Keratinocyte (primary cell): ENCODE measurements at regions not wholly inside any gene's neighbourhood (a gene's known extent, or its start where the extent isn't known, plus 50 kb on each side); places are given as distances from the start of the nearest gene placed in this dataset.

Experiments used
- DNase-seq: peaks from one replicate; pipeline ENCODE4 v3.0.0-alpha.2; 2011; ENCODE audit warnings: low read depth, missing footprints, low spot score
- FAIRE-seq: peaks from 2 replicates; lab custom pipeline; 2011; peaks lifted over from hg19 to GRCh38; lab: Jason Lieb, UNC
- H2AFZ ChIP-seq: 2 replicates; pipeline ENCODE4 v1.6.0; 2012; ENCODE audit warnings: low read length, control low read depth, inconsistent platforms; ENCODE audit not compliant: control insufficient read depth
- H3K27ac ChIP-seq: 2 replicates; pipeline ENCODE4 v1.5.1; 2011; ENCODE audit warnings: low read length; ENCODE audit not compliant: control insufficient read depth, insufficient read depth
- H3K27me3 ChIP-seq: 3 replicates; pipeline ENCODE4 v1.6.0; 2011; ENCODE audit warnings: low read length; ENCODE audit not compliant: control insufficient read depth, insufficient read depth; ENCODE audit errors: extremely low read depth
- H3K36me3 ChIP-seq, 2 experiments: 2 replicates in 1 of 2; 3 replicates in 1 of 2; pipeline ENCODE4 v1.5.1; 2011; ENCODE audit warnings: low read length in 2 of 2, mild to moderate bottlenecking in 1 of 2; ENCODE audit not compliant: control insufficient read depth in 2 of 2, insufficient read depth in 2 of 2; ENCODE audit errors: extremely low read depth in 1 of 2
- H3K4me1 ChIP-seq: 3 replicates; pipeline ENCODE4 v1.5.1; 2011; ENCODE audit warnings: low read length; ENCODE audit not compliant: control insufficient read depth, insufficient read depth; ENCODE audit errors: extremely low read depth
- H3K4me2 ChIP-seq: 3 replicates; pipeline ENCODE4 v1.6.0; 2011; ENCODE audit warnings: low read depth, low read length; ENCODE audit not compliant: control insufficient read depth, insufficient read depth; ENCODE audit errors: extremely low read depth
- H3K4me3 ChIP-seq, 3 experiments: fragments of 200-600 bp in 1 of 3; sonication (generic) in 1 of 3; 2 replicates in 2 of 3; 3 replicates in 1 of 3; pipeline ENCODE4 v1.5.1; 2011 to 2016; ENCODE audit warnings: low read length in 3 of 3, mild to moderate bottlenecking in 3 of 3, control low read depth in 2 of 3, inconsistent platforms in 1 of 3, low read depth in 1 of 3, mixed read lengths in 1 of 3, mixed run types in 1 of 3, moderate library complexity in 1 of 3; ENCODE audit not compliant: control insufficient read depth in 2 of 3, insufficient read depth in 2 of 3; ENCODE audit errors: extremely low read depth in 1 of 3
- H3K79me2 ChIP-seq: 2 replicates; pipeline ENCODE4 v1.6.0; 2012; ENCODE audit warnings: low read length; ENCODE audit not compliant: control insufficient read depth, insufficient read depth
- H3K9ac ChIP-seq: 3 replicates; pipeline ENCODE4 v1.6.0; 2011; ENCODE audit warnings: low read length; ENCODE audit not compliant: control insufficient read depth, insufficient read depth; ENCODE audit errors: extremely low read depth
- H3K9me1 ChIP-seq: 3 replicates; pipeline ENCODE4 v1.6.0; 2011; ENCODE audit warnings: low read length; ENCODE audit not compliant: control insufficient read depth, insufficient read depth; ENCODE audit errors: extremely low read depth
- H3K9me3 ChIP-seq: 2 replicates; pipeline ENCODE4 v1.5.1; 2012; ENCODE audit warnings: low read depth, low read length; ENCODE audit not compliant: control insufficient read depth
- H4K20me1 ChIP-seq: 3 replicates; pipeline ENCODE4 v1.6.0; 2011; ENCODE audit warnings: low read length; ENCODE audit not compliant: control insufficient read depth, insufficient read depth; ENCODE audit errors: extremely low read depth
- EZH2 ChIP-seq: IDR thresholded peaks from one replicate; pipeline ENCODE4 v1.6.1; 2012; ENCODE audit warnings: inconsistent platforms, mild to moderate bottlenecking, low read length, moderate library complexity
- dilution Hi-C: fragments of 300-500 bp; cut with MboI; formaldehyde crosslinking; loops from one replicate; pipeline ENCODE4 v1.7.0; 2020; ENCODE audit warnings: low sequenced_read_pairs; ENCODE audit not compliant: extremely low pct_ligation_motif_present
- TF ChIP-seq, protein P1 (sequence below), 3 experiments: IDR thresholded peaks in 1 of 3; conservative IDR thresholded peaks in 1 of 3; optimal IDR thresholded peaks in 1 of 3; 2 replicates in 2 of 3; 3 replicates in 1 of 3; pipeline versions ENCODE3 to v1.5.1; 2011; ENCODE audit warnings: low read length in 3 of 3, mild to moderate bottlenecking in 3 of 3, moderate library complexity in 2 of 3, control low read depth in 1 of 3, inconsistent platforms in 1 of 3; ENCODE audit not compliant: insufficient read depth in 2 of 3; ENCODE audit errors: extremely low read depth in 1 of 3

DNA sequence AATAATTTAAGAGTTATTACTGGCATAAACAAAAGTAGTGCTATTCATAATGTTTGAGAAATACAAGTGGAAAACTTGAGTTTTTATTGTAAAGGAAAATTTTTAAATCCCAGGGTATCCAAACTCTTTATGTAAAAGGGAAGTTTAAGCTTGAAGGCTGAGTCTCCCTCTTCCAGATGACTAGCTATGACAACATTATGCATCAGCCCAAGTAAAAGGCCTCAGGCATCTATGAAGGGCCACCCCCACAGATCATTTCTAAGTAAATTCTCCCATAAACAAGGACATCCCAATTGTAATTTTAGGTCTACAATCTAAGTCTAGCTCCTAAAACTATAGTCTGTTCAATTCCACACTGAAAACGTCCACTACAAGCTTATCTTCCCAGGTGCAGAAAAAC lies 166.2 kb upstream of the STEAP1 start:
- Histone ChIP-seq H3K27me3 (no peaks in the 10 kb centered on the region), H3K27ac (no peak overlapping the region), H3K4me3 (no peak overlapping the region), H3K9ac (no peak overlapping the region), H3K4me2 (no peak overlapping the region), H3K79me2 (no peaks in the 10 kb centered on the region), H4K20me1 (no peaks in the 10 kb centered on the region), H3K9me3 (no peaks in the 10 kb centered on the region), H3K36me3 (no peaks in the 10 kb centered on the region), H2AFZ (no peak overlapping the region), H3K4me1 (no peaks in the 10 kb centered on the region), H3K9me1 (no peaks in the 10 kb centered on the region)
- dilution Hi-C loops, result no loop called here
- DNase-seq, result no peak
- TF ChIP-seq, protein P1, sequence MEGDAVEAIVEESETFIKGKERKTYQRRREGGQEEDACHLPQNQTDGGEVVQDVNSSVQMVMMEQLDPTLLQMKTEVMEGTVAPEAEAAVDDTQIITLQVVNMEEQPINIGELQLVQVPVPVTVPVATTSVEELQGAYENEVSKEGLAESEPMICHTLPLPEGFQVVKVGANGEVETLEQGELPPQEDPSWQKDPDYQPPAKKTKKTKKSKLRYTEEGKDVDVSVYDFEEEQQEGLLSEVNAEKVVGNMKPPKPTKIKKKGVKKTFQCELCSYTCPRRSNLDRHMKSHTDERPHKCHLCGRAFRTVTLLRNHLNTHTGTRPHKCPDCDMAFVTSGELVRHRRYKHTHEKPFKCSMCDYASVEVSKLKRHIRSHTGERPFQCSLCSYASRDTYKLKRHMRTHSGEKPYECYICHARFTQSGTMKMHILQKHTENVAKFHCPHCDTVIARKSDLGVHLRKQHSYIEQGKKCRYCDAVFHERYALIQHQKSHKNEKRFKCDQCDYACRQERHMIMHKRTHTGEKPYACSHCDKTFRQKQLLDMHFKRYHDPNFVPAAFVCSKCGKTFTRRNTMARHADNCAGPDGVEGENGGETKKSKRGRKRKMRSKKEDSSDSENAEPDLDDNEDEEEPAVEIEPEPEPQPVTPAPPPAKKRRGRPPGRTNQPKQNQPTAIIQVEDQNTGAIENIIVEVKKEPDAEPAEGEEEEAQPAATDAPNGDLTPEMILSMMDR (optimal IDR thresholded peaks at IDR 0.05 in 1 of 3, IDR thresholded peaks at IDR 0.05 in 1 of 3, conservative IDR thresholded peaks at IDR 0.05 in 1 of 3; ENCODE audit: extremely low read depth in 1 of 3, insufficient read depth in 2 of 3, low read length in 3 of 3), result no peak
- no peak for TF ChIP-seq EZH2
- no peak for FAIRE-seq

DNA sequence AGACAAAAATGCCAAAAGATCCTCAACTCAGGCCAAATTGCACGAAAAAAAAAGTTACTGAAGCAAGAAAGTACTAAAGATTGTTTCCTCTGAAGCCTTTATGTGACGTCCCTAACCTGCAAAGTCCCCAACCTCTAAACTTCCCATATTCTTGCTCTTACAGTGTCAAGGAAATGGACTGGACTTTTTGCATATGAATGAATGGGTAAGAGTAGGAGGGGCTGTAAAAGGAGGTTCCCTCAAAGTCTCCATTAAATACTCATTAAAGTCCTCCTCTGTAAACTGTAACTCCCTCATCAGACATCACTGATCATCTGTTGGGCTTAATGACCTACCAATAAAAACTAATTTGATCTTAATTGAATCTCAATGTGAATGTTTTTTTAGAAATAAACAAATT lies 164.8 kb upstream of the STEAP1 start:
- TF ChIP-seq EZH2, result no peak
- TF ChIP-seq, protein P1 (optimal IDR thresholded peaks at IDR 0.05 in 1 of 3, IDR thresholded peaks at IDR 0.05 in 1 of 3, conservative IDR thresholded peaks at IDR 0.05 in 1 of 3; ENCODE audit: extremely low read depth in 1 of 3, insufficient read depth in 2 of 3, low read length in 3 of 3), result no peak
- H3K27ac ChIP-seq, result no peak overlapping the region
- H3K4me2 ChIP-seq, result no peak overlapping the region
- DNase-seq (no peak), FAIRE-seq (no peak)
- dilution Hi-C loops, result no loop called here
- no peaks in the 10 kb centered on the region for H3K36me3 ChIP-seq
- H4K20me1 ChIP-seq, result no peaks in the 10 kb centered on the region
- no peaks in the 10 kb centered on the region for H3K4me1 ChIP-seq
- no peak overlapping the region for H3K9ac ChIP-seq
- no peaks in the 10 kb centered on the region for H3K9me1 ChIP-seq
- H2AFZ ChIP-seq, result no peak overlapping the region
- H3K4me3 ChIP-seq, result no peak overlapping the region
- H3K27me3 ChIP-seq, result no peaks in the 10 kb centered on the region
- H3K9me3 ChIP-seq, result no peaks in the 10 kb centered on the region
- no peaks in the 10 kb centered on the region for H3K79me2 ChIP-seq
